K562 (cell line): ENCODE measurements at regions not wholly inside any gene's neighbourhood (a gene's known extent, or its start where the extent isn't known, plus 50 kb on each side); places are given as distances from the start of the nearest gene placed in this dataset.

Experiments
- ATAC-seq: fragments of 200-7000 bp; cut with Tn5 transposase; 3 replicates; pipeline ENCODE4 v1.9.1; 2020; ENCODE audit warnings: moderate library complexity
- BruUV-seq: library from RNA; stranded (reverse); fragments of 400-500 nt; replicated peaks from 2 replicates; lab custom pipeline; 2021; lab: Mats Ljungman, UMichigan
- CTCF ChIA-PET: fragments of 300-600 bp; formaldehyde crosslinking; extraction: SDS; loops from one replicate; lab custom pipeline; 2021; ENCODE audit warnings: low intra/inter-chr PET ratio; lab: Yijun Ruan, JAX
- POLR2A ChIA-PET: fragments of 300-600, 350-650 bp; sonication (Branson Sonifier 250); formaldehyde crosslinking; extraction: SDS; loops from one replicate; lab custom pipeline; 2021; ENCODE audit warnings: antibody characterized with exemption, inconsistent platforms; lab: Yijun Ruan, JAX
- DNase-seq, 4 experiments: peaks; one replicate each; pipeline versions ENCODE4 v3.0.0 to v3.0.0-alpha.2; 2011 to 2018; ENCODE audit warnings: low spot score in 3 of 4, mixed read lengths in 3 of 4; ENCODE audit errors: extremely low read depth in 1 of 4
- FAIRE-seq: peaks from 2 replicates; lab custom pipeline; 2011; peaks lifted over from hg19 to GRCh38; lab: Jason Lieb, UNC
- H2AFZ ChIP-seq: 2 replicates; pipeline ENCODE4 v1.6.0; 2011; ENCODE audit warnings: low read depth, low read length, control low read depth, inconsistent platforms
- H3K27ac ChIP-seq: fragments of 200-600 bp; 3 replicates; pipeline ENCODE4 v1.8.0; 2011; ENCODE audit warnings: low read depth, mild to moderate bottlenecking, control low read depth, inconsistent platforms, low read length, moderate library complexity, mixed read lengths; ENCODE audit errors: extremely low read depth
- H3K27me3 ChIP-seq, 2 experiments: fragments of 300-600 bp in 1 of 2; 2 replicates in 1 of 2; 3 replicates in 1 of 2; pipeline versions ENCODE4 v1.6.0 to v1.8.0; 2011; ENCODE audit warnings: inconsistent platforms in 2 of 2, low read length in 2 of 2, mild to moderate bottlenecking in 1 of 2, mixed read lengths in 1 of 2, moderate library complexity in 1 of 2; ENCODE audit not compliant: control insufficient read depth in 2 of 2, insufficient read depth in 2 of 2
- H3K36me3 ChIP-seq: fragments of 300-600 bp; 3 replicates; pipeline ENCODE4 v1.8.0; 2011; ENCODE audit warnings: mild to moderate bottlenecking, low read length, inconsistent platforms; ENCODE audit not compliant: control insufficient read depth, insufficient read depth
- H3K4me1 ChIP-seq, 2 experiments: fragments of 200-600 bp in 1 of 2; replicated peaks in 1 of 2; 2 replicates in 1 of 2; 3 replicates in 1 of 2; pipeline versions ENCODE4 v1.5.1 to v1.8.0; 2011; ENCODE audit warnings: inconsistent platforms in 2 of 2, low read length in 2 of 2, mild to moderate bottlenecking in 1 of 2, mixed read lengths in 1 of 2, moderate library complexity in 1 of 2; ENCODE audit not compliant: control insufficient read depth in 2 of 2, insufficient read depth in 2 of 2
- H3K4me2 ChIP-seq: 2 replicates; pipeline ENCODE4 v1.6.1; 2011; ENCODE audit warnings: low read length, control low read depth, inconsistent platforms, mixed read lengths; ENCODE audit not compliant: insufficient read depth
- H3K4me3 ChIP-seq: fragments of 200-600 bp; sonication (generic), shearing (Covaris generic); 2 replicates; pipeline ENCODE4 v1.5.1; 2016; ENCODE audit warnings: control low read depth, inconsistent platforms
- H3K79me2 ChIP-seq: fragments of 200-600 bp; 3 replicates; pipeline ENCODE4 v1.8.0; 2011; ENCODE audit warnings: low read length, inconsistent platforms; ENCODE audit not compliant: control insufficient read depth, insufficient read depth
- H3K9ac ChIP-seq, 2 experiments: 2 replicates each; pipeline versions ENCODE4 v1.6.0 to v1.6.1; 2011; ENCODE audit warnings: low read depth in 2 of 2, low read length in 2 of 2, control low read depth in 1 of 2, inconsistent platforms in 1 of 2, mild to moderate bottlenecking in 1 of 2, mixed read lengths in 1 of 2; ENCODE audit not compliant: insufficient read depth in 1 of 2
- H3K9me1 ChIP-seq: one replicate; pipeline ENCODE4 v1.6.0; 2011; ENCODE audit warnings: inconsistent platforms, mild to moderate bottlenecking, low read length, moderate library complexity; ENCODE audit not compliant: control insufficient read depth, insufficient read depth
- H3K9me3 ChIP-seq: replicated peaks from 2 replicates; pipeline ENCODE4 v1.5.1; 2011; ENCODE audit warnings: low read depth, low read length, inconsistent platforms; ENCODE audit not compliant: control insufficient read depth, insufficient read depth
- H4K20me1 ChIP-seq: replicated peaks from 2 replicates; pipeline ENCODE4 v1.6.1; 2011; ENCODE audit warnings: low read length, inconsistent platforms, mixed read lengths; ENCODE audit not compliant: control insufficient read depth, insufficient read depth
- CEBPG ChIP-seq, 3 experiments: fragments of 200-800 bp in 1 of 3; sonication (Bioruptor generic) in 1 of 3; sonication (generic) in 1 of 3; formaldehyde crosslinking in 1 of 3; IDR thresholded peaks in 2 of 3; conservative IDR thresholded peaks in 1 of 3; 2 replicates each; pipeline versions ENCODE4 v1.6.1 to v1.8.0; 2016 to 2022; ENCODE audit warnings: missing compliant biosample characterization in 2 of 3, missing genetic modification characterization in 2 of 3, mild to moderate bottlenecking in 1 of 3, missing genetic modification reagents in 1 of 3
- ESRRB ChIP-seq: fragments of 250-450 bp; sonication (Bioruptor Pico); IDR thresholded peaks from 2 replicates; pipeline ENCODE4 v1.5.0; 2020; ENCODE audit warnings: mild to moderate bottlenecking, moderate library complexity, borderline replicate concordance
- FOXA1 ChIP-seq: fragments of 450-650 bp; IDR thresholded peaks from 2 replicates; pipeline ENCODE4 v1.6.1; 2016; ENCODE audit warnings: mild to moderate bottlenecking, borderline replicate concordance
- HDAC3 ChIP-seq: fragments of 450-650 bp; IDR thresholded peaks from 2 replicates; pipeline ENCODE4 v1.6.1; 2018; ENCODE audit warnings: borderline replicate concordance, mild to moderate bottlenecking, moderate library complexity; ENCODE audit not compliant: partially characterized antibody
- HDAC8 ChIP-seq: fragments of 450-650 bp; IDR thresholded peaks from 2 replicates; pipeline ENCODE4 v1.6.1; 2016; ENCODE audit warnings: mild to moderate bottlenecking, missing genetic modification characterization, moderate library complexity, missing compliant biosample characterization
- JUNB ChIP-seq: fragments of 450-650 bp; formaldehyde crosslinking; conservative IDR thresholded peaks from 2 replicates; pipeline ENCODE4 v1.4.0; 2020; ENCODE audit warnings: mild to moderate bottlenecking
- JUND ChIP-seq, 2 experiments: IDR thresholded peaks; 2 replicates in 1 of 2; 3 replicates in 1 of 2; pipeline ENCODE4 v1.6.1; 2011; ENCODE audit warnings: borderline replicate concordance in 2 of 2, low read depth in 2 of 2, low read length in 2 of 2, improper control_type of control experiment in 1 of 2, missing biosample characterization in 1 of 2, missing genetic modification characterization in 1 of 2, missing genetic modification reagents in 1 of 2
- MEIS2 ChIP-seq: fragments of 450-650 bp; IDR thresholded peaks from 2 replicates; pipeline ENCODE4 v1.6.1; 2014; ENCODE audit warnings: mild to moderate bottlenecking; ENCODE audit not compliant: partially characterized antibody
- NR2C1 ChIP-seq, 2 experiments: fragments of 450-650 bp; IDR thresholded peaks; 2 replicates each; pipeline ENCODE4 v1.6.1; 2017; ENCODE audit warnings: mild to moderate bottlenecking in 2 of 2, antibody characterized with exemption in 1 of 2, inconsistent platforms in 1 of 2, missing compliant biosample characterization in 1 of 2, missing genetic modification characterization in 1 of 2
- PBX2 ChIP-seq, 2 experiments: IDR thresholded peaks in 1 of 2; conservative IDR thresholded peaks in 1 of 2; 2 replicates each; pipeline ENCODE4 v1.6.1; 2016; ENCODE audit warnings: low read depth in 2 of 2, mild to moderate bottlenecking in 1 of 2, missing compliant biosample characterization in 1 of 2, missing genetic modification characterization in 1 of 2, moderate library complexity in 1 of 2
- PHB ChIP-seq: fragments of 250-450 bp; sonication (Bioruptor Pico); IDR thresholded peaks from 2 replicates; pipeline ENCODE4 v1.5.0; 2021
- RBBP5 ChIP-seq: fragments of 200-600 bp; sonication (generic); IDR thresholded peaks from 2 replicates; pipeline ENCODE4 v1.6.1; 2012; ENCODE audit warnings: borderline replicate concordance, mild to moderate bottlenecking, low read length, control low read depth, inconsistent platforms; ENCODE audit not compliant: insufficient read depth, poor library complexity, severe bottlenecking
- SIN3A ChIP-seq, 2 experiments: fragments of 150-350 bp in 1 of 2; IDR thresholded peaks; 2 replicates each; pipeline ENCODE4 v1.6.1; 2011 to 2016; ENCODE audit warnings: borderline replicate concordance in 2 of 2, low read depth in 2 of 2, low read length in 2 of 2, mild to moderate bottlenecking in 2 of 2, moderate library complexity in 2 of 2; ENCODE audit not compliant: control insufficient read depth in 1 of 2
- TRIM28 ChIP-seq: fragments of 450-650 bp; IDR thresholded peaks from 2 replicates; pipeline ENCODE4 v1.6.1; 2017
- ZNF668 ChIP-seq: fragments of 250-450 bp; sonication (Bioruptor Pico); IDR thresholded peaks from 2 replicates; pipeline ENCODE4 v1.8.0; 2022; ENCODE audit warnings: mild to moderate bottlenecking, inconsistent platforms
- ZNF696 ChIP-seq: fragments of 250-450 bp; sonication (Bioruptor Pico); conservative IDR thresholded peaks from 2 replicates; pipeline ENCODE4 v1.4.0; 2020; ENCODE audit warnings: mild to moderate bottlenecking, moderate library complexity
- WGBS: fragments of 100-300 bp; shearing (Covaris generic); methylation state at CpG from one replicate; pipeline ENCODE4 v1.1.6; 2016; ENCODE audit warnings: low coverage, mixed read lengths; ENCODE audit not compliant: insufficient coverage; ENCODE audit errors: missing lambda C conversion rate; 5-methylcytosine and 5-hydroxymethylcytosine counted together
- in situ Hi-C: fragments of 300-500 bp; cut with MboI; formaldehyde crosslinking; loops from 4 replicates; pipeline ENCODE4 v1.15.0; 2018; ENCODE audit warnings: inconsistent platforms, mixed read lengths
- intact Hi-C: fragments of 100-400 bp; cut with micrococcal nuclease; formaldehyde crosslinking; loops from 2 replicates; pipeline ENCODE4 v1.14.2; 2022
- TF ChIP-seq, protein P1 (sequence below): fragments of 450-650 bp; IDR thresholded peaks from 2 replicates; pipeline ENCODE4 v1.6.1; 2016

DNA sequence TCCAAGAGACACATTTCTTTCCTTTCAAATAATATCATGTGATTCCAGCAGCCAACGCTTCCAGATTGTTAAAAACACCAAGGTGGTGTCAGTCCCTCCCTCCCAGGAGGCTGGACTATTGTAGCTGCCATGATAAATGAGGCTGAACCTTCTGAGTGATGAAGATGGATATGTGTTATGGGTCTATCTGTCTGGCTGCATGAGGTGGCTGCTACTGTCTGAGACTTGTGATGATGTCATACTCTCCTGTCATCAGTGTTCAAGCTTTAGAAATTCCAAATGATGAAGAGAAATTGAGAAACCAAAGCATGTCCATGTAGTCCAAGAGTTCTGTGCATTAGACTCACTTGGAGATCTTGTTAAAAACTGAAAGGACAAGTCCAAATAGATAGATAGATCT is 683.0 kb downstream of the NTRK3 start:
- Histone ChIP-seq H3K27me3 (no peaks in the 10 kb centered on the region), H3K27ac (no peak overlapping the region), H2AFZ (no peak overlapping the region), H3K4me3 (no peak overlapping the region), H3K9me3 (no peaks in the 10 kb centered on the region), H3K4me1 (no peaks in the 10 kb centered on the region), H4K20me1 (no peaks in the 10 kb centered on the region), H3K79me2 (0 out of 3 replicates have a peak, but pooled peaks cover 3% of the 10 kb centered on the region), H3K9ac (no peak overlapping the region), H3K36me3 (no peaks in the 10 kb centered on the region), H3K4me2 (no peak overlapping the region), H3K9me1 (no peaks in the 10 kb centered on the region)
- in situ Hi-C loops, result no loop called here
- ATAC-seq, result no peak
- no TSS peak for BruUV-seq
- DNase-seq, result no peak
- WGBS, result 25% methylated on average over 1 of the region's 1 CpG
- intact Hi-C loops, result no loop called here
- POLR2A ChIA-PET, result no interaction called here
- FAIRE-seq, result no peak
- CTCF ChIA-PET, result no interaction called here
- TF ChIP-seq TRIM28, result no peak
- TF ChIP-seq RBBP5, result no peak
- TF ChIP-seq JUND (IDR thresholded peaks at IDR 0.05; ENCODE audit: borderline replicate concordance, low read depth, low read length), result peak; percentile 31; the same call in 1 of the 2 replicates
- TF ChIP-seq JUND (tag; IDR thresholded peaks at IDR 0.05; ENCODE audit: borderline replicate concordance, low read depth, low read length), result no peak
- no peak for TF ChIP-seq ZNF668 (CRISPR knock-in tag)
- no peak for TF ChIP-seq HDAC8 (tag)
- TF ChIP-seq JUNB, result 0 out of 2 replicates have a peak, but pooled peaks have one; percentile 22
- TF ChIP-seq FOXA1, result no peak
- TF ChIP-seq MEIS2, result peak; percentile 63
- no peak for TF ChIP-seq HDAC3
- no peak for TF ChIP-seq PHB (CRISPR knock-in tag)
- no peak for TF ChIP-seq SIN3A (IDR thresholded peaks at IDR 0.05; ENCODE audit: borderline replicate concordance in 2 of 2, control insufficient read depth in 1 of 2, low read depth in 2 of 2, low read length in 2 of 2)
- TF ChIP-seq CEBPG (CRISPR knock-in tag; IDR thresholded peaks at IDR 0.05), result no peak
- no peak for TF ChIP-seq CEBPG (tag; conservative IDR thresholded peaks at IDR 0.05 in 1 of 2, IDR thresholded peaks at IDR 0.05 in 1 of 2)
- TF ChIP-seq ESRRB (CRISPR knock-in tag), result no peak
- no peak for TF ChIP-seq PBX2 (CRISPR knock-in tag; IDR thresholded peaks at IDR 0.05; ENCODE audit: low read depth)
- peak; percentile 86 for TF ChIP-seq PBX2 (tag; conservative IDR thresholded peaks at IDR 0.05; ENCODE audit: low read depth)
- TF ChIP-seq, protein P1, sequence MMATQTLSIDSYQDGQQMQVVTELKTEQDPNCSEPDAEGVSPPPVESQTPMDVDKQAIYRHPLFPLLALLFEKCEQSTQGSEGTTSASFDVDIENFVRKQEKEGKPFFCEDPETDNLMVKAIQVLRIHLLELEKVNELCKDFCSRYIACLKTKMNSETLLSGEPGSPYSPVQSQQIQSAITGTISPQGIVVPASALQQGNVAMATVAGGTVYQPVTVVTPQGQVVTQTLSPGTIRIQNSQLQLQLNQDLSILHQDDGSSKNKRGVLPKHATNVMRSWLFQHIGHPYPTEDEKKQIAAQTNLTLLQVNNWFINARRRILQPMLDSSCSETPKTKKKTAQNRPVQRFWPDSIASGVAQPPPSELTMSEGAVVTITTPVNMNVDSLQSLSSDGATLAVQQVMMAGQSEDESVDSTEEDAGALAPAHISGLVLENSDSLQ, result peak; percentile 32; the same call in 1 of the 2 replicates
- no peak for TF ChIP-seq NR2C1 (IDR thresholded peaks at IDR 0.05)
- no peak for TF ChIP-seq NR2C1 (tag; IDR thresholded peaks at IDR 0.05)
- TF ChIP-seq ZNF696 (CRISPR knock-in tag), result no peak
